ENCODE measurements at regions not wholly inside any gene's neighbourhood (a gene's known extent, or its start where the extent isn't known, plus 50 kb on each side); places are given as distances from the start of the nearest gene placed in this dataset.

GRCh38 chr6:167653561-167653960, 173.2 kb upstream of the AFDN start:
- TF ChIP-seq PATZ1 (CRISPR knock-in tag; IDR thresholded peaks at IDR 0.05; ENCODE audit: borderline replicate concordance) (no peak), TSHZ2 (CRISPR knock-in tag; IDR thresholded peaks at IDR 0.05) (no peak), ZNF565 (CRISPR knock-in tag; conservative IDR thresholded peaks at IDR 0.05; ENCODE audit: low read depth) (no peak), RARB (CRISPR knock-in tag; IDR thresholded peaks at IDR 0.05) (no peak)

All from SK-N-SH treated with all-trans-retinoic acid at 6 μM for 48 hours (cell line).